BE2C (cell line): ENCODE measurements at regions not wholly inside any gene's neighbourhood (a gene's known extent, or its start where the extent isn't known, plus 50 kb on each side); places are given as distances from the start of the nearest gene placed in this dataset.

Source experiments
- DNase-seq: peaks from one replicate; pipeline ENCODE4 v3.0.0-alpha.2; 2020
- H3K27me3 ChIP-seq: fragments of 250-450 bp; sonication (Bioruptor Pico); 2 replicates; pipeline ENCODE4 v1.5.1; 2020; ENCODE audit warnings: mild to moderate bottlenecking
- H3K36me3 ChIP-seq: fragments of 250-450 bp; sonication (Bioruptor Pico); 2 replicates; pipeline ENCODE4 v1.5.1; 2020; ENCODE audit warnings: mild to moderate bottlenecking
- H3K4me1 ChIP-seq: fragments of 250-450 bp; sonication (Bioruptor Pico); 2 replicates; pipeline ENCODE4 v1.5.1; 2020
- H3K4me3 ChIP-seq: 2 replicates; pipeline ENCODE4 v1.5.1; 2011; ENCODE audit warnings: low read depth, low read length
- H3K9me3 ChIP-seq: fragments of 250-450 bp; sonication (Bioruptor Pico); 2 replicates; pipeline ENCODE4 v1.5.1; 2020
- CTCF ChIP-seq: IDR thresholded peaks from 2 replicates; pipeline ENCODE4 v1.5.1; 2012; ENCODE audit warnings: mild to moderate bottlenecking, low read depth, low read length

- peaks cover 9% of the 10 kb centered on the region for H3K27me3 ChIP-seq
- H3K4me3 ChIP-seq = no peak overlapping the region
- no peak for DNase-seq
Measured at GRCh38 chr9:18255747-18256146, 218.2 kb upstream of the ADAMTSL1 start.

GRCh38 chr9:18256568-18256967 is 217.4 kb upstream of the ADAMTSL1 start:
- Histone ChIP-seq H3K27me3 (peaks cover 9% of the 10 kb centered on the region), H3K4me3 (no peak overlapping the region), H3K36me3 (no peaks in the 10 kb centered on the region), H3K9me3 (no peaks in the 10 kb centered on the region), H3K4me1 (no peaks in the 10 kb centered on the region)
- DNase-seq = no peak
- no peak for TF ChIP-seq CTCF

More at GRCh38 chr9:18255747-18256146, 218.2 kb upstream of the ADAMTSL1 start:
- no peaks in the 10 kb centered on the region for H3K9me3 ChIP-seq
- no peaks in the 10 kb centered on the region for H3K4me1 ChIP-seq
- H3K36me3 ChIP-seq = no peaks in the 10 kb centered on the region
- no peak for TF ChIP-seq CTCF

- no peak for DNase-seq
Measured at GRCh38 chr9:18260521-18260920, 213.4 kb upstream of the ADAMTSL1 start.

GRCh38 chr9:18261181-18261580 is 212.8 kb upstream of the ADAMTSL1 start:
- H3K27me3 ChIP-seq = no peaks in the 10 kb centered on the region; the same call in 1 of the 2 replicates
- H3K36me3 ChIP-seq = no peaks in the 10 kb centered on the region
- H3K9me3 ChIP-seq = no peaks in the 10 kb centered on the region
- no peaks in the 10 kb centered on the region for H3K4me1 ChIP-seq
- H3K4me3 ChIP-seq = no peak overlapping the region
- no peak for TF ChIP-seq CTCF
- no peak for DNase-seq

More at GRCh38 chr9:18260521-18260920, 213.4 kb upstream of the ADAMTSL1 start:
- Histone ChIP-seq H3K4me1 (no peaks in the 10 kb centered on the region), H3K27me3 (peaks cover 2% of the 10 kb centered on the region), H3K4me3 (no peak overlapping the region), H3K9me3 (no peaks in the 10 kb centered on the region), H3K36me3 (no peaks in the 10 kb centered on the region)
- TF ChIP-seq CTCF = no peak

GRCh38 chr9:18263377-18263776 is 210.6 kb upstream of the ADAMTSL1 start:
- no peaks in the 10 kb centered on the region for H3K9me3 ChIP-seq
- TF ChIP-seq CTCF = no peak
- no peak for DNase-seq
- H3K27me3 ChIP-seq = no peaks in the 10 kb centered on the region
- no peaks in the 10 kb centered on the region for H3K4me1 ChIP-seq
- H3K4me3 ChIP-seq = no peak overlapping the region
- no peaks in the 10 kb centered on the region for H3K36me3 ChIP-seq

GRCh38 chr9:18268381-18268780 is 205.6 kb upstream of the ADAMTSL1 start:
- DNase-seq = no peak
- H3K4me3 ChIP-seq = no peak overlapping the region
- H3K27me3 ChIP-seq = no peaks in the 10 kb centered on the region
- no peaks in the 10 kb centered on the region for H3K9me3 ChIP-seq
- no peak for TF ChIP-seq CTCF
- H3K4me1 ChIP-seq = no peaks in the 10 kb centered on the region
- H3K36me3 ChIP-seq = no peaks in the 10 kb centered on the region
